ENCODE measurements at regions not wholly inside any gene's neighbourhood (a gene's known extent, or its start where the extent isn't known, plus 50 kb on each side); places are given as distances from the start of the nearest gene placed in this dataset.

- DNase-seq (ENCODE audit: low read depth in 1 of 2, low spot score in 1 of 2), result no peak
- Histone ChIP-seq H3K27ac (replicated peaks) (no peak overlapping the region), H3K27me3 (ENCODE audit: insufficient read depth, poor library complexity, severe bottlenecking) (no peaks in the 10 kb centered on the region), H3K4me3 (replicated peaks; ENCODE audit: insufficient read depth, low read length) (no peak overlapping the region)
- TF ChIP-seq POLR2AphosphoS5 (IDR thresholded peaks at IDR 0.05; ENCODE audit: low read depth) (no peak), CTCF (IDR thresholded peaks at IDR 0.05; ENCODE audit: insufficient read depth, low read length) (no peak), GABPA (IDR thresholded peaks at IDR 0.05; ENCODE audit: low read depth) (no peak)
These were observed 137.8 kb upstream of the GALNT17 start for GRCh38 chr7:70994176-70994575.

- TF ChIP-seq SPI1 (IDR thresholded peaks at IDR 0.05; ENCODE audit: borderline replicate concordance, low read depth) (no peak), GABPA (IDR thresholded peaks at IDR 0.05; ENCODE audit: low read depth) (no peak), CTCF (IDR thresholded peaks at IDR 0.05; ENCODE audit: insufficient read depth, low read length) (no peak), REST (IDR thresholded peaks at IDR 0.05; ENCODE audit: insufficient replicate concordance, low read depth) (no peak)
- Histone ChIP-seq H3K27ac (replicated peaks) (no peak overlapping the region), H3K27me3 (ENCODE audit: insufficient read depth, poor library complexity, severe bottlenecking) (no peaks in the 10 kb centered on the region), H3K4me3 (replicated peaks; ENCODE audit: insufficient read depth, low read length) (no peak overlapping the region)
- no peak for DNase-seq (ENCODE audit: low read depth in 1 of 2, low spot score in 1 of 2)
These were observed 134.7 kb upstream of the GALNT17 start for GRCh38 chr7:70997261-70997660.

GRCh38 chr7:71005109-71005508 is 126.8 kb upstream of the GALNT17 start:
- Histone ChIP-seq H3K27ac (replicated peaks) (no peak overlapping the region), H3K4me3 (replicated peaks; ENCODE audit: insufficient read depth, low read length) (no peak overlapping the region), H3K27me3 (ENCODE audit: insufficient read depth, poor library complexity, severe bottlenecking) (no peaks in the 10 kb centered on the region)
- no peak for DNase-seq (ENCODE audit: low read depth in 1 of 2, low spot score in 1 of 2)
- TF ChIP-seq POLR2AphosphoS5 (IDR thresholded peaks at IDR 0.05; ENCODE audit: low read depth), result no peak
- no peak for TF ChIP-seq REST (IDR thresholded peaks at IDR 0.05; ENCODE audit: insufficient replicate concordance, low read depth)
- no peak for TF ChIP-seq CTCF (IDR thresholded peaks at IDR 0.05; ENCODE audit: insufficient read depth, low read length)
- no peak for TF ChIP-seq SPI1 (IDR thresholded peaks at IDR 0.05; ENCODE audit: borderline replicate concordance, low read depth)
- no peak for TF ChIP-seq GABPA (IDR thresholded peaks at IDR 0.05; ENCODE audit: low read depth)

GRCh38 chr7:71009636-71010035 is 122.3 kb upstream of the GALNT17 start:
- no peak overlapping the region for H3K27ac ChIP-seq (replicated peaks)

More at GRCh38 chr7:71009636-71010035, 122.3 kb upstream of the GALNT17 start:
- TF ChIP-seq REST (IDR thresholded peaks at IDR 0.05; ENCODE audit: insufficient replicate concordance, low read depth) (no peak), SPI1 (IDR thresholded peaks at IDR 0.05; ENCODE audit: borderline replicate concordance, low read depth) (no peak), CTCF (IDR thresholded peaks at IDR 0.05; ENCODE audit: insufficient read depth, low read length) (no peak), GABPA (IDR thresholded peaks at IDR 0.05; ENCODE audit: low read depth) (no peak), POLR2AphosphoS5 (IDR thresholded peaks at IDR 0.05; ENCODE audit: low read depth) (no peak)
- no peak overlapping the region for H3K4me3 ChIP-seq (replicated peaks; ENCODE audit: insufficient read depth, low read length)
- no peak for DNase-seq (ENCODE audit: low read depth in 1 of 2, low spot score in 1 of 2)
- no peaks in the 10 kb centered on the region for H3K27me3 ChIP-seq (ENCODE audit: insufficient read depth, poor library complexity, severe bottlenecking)

Measured in HL-60 (cell line).